HG03045 (cell line): ENCODE measurements at regions not wholly inside any gene's neighbourhood (a gene's known extent, or its start where the extent isn't known, plus 50 kb on each side); places are given as distances from the start of the nearest gene placed in this dataset.

ENCODE experiments used
- ATAC-seq: cut with Tn5 transposase; IDR thresholded peaks from one replicate; pipeline ENCODE4 v1.9.1; 2021; ENCODE audit warnings: mild to moderate bottlenecking, moderate library complexity; ENCODE audit not compliant: unreplicated experiment

GRCh38 chr2:199629301-199629700 lies 171.6 kb upstream of the SATB2 start:
- no peak for ATAC-seq

- ATAC-seq, result no peak
Measured at GRCh38 chr2:199627417-199627816, 169.7 kb upstream of the SATB2 start.

GRCh38 chr2:199624958-199625357 lies 167.2 kb upstream of the SATB2 start:
- ATAC-seq, result no peak

GRCh38 chr2:199612509-199613130 lies 154.9 kb upstream of the SATB2 start:
- ATAC-seq, result no peak

- ATAC-seq, result no peak
Measured at GRCh38 chr2:199607914-199608313, 150.2 kb upstream of the SATB2 start.

GRCh38 chr2:199606193-199606780 lies 148.5 kb upstream of the SATB2 start:
- ATAC-seq, result no peak

GRCh38 chr2:199603721-199604291 lies 146.1 kb upstream of the SATB2 start:
- no peak for ATAC-seq

- no peak for ATAC-seq
Measured at GRCh38 chr2:199602896-199603717, 145.4 kb upstream of the SATB2 start.

GRCh38 chr2:199602271-199602895 lies 144.6 kb upstream of the SATB2 start:
- no peak for ATAC-seq

GRCh38 chr2:199596549-199596948 lies 138.8 kb upstream of the SATB2 start:
- ATAC-seq, result no peak

- ATAC-seq, result no peak
Measured at GRCh38 chr2:199594443-199594842, 136.7 kb upstream of the SATB2 start.

GRCh38 chr2:199591826-199592225 lies 134.1 kb upstream of the SATB2 start:
- no peak for ATAC-seq

- ATAC-seq, result no peak
Measured at GRCh38 chr2:199590321-199591203, 132.8 kb upstream of the SATB2 start.

GRCh38 chr2:199589306-199589705 lies 131.6 kb upstream of the SATB2 start:
- ATAC-seq, result no peak

GRCh38 chr2:199588054-199588453 lies 130.3 kb upstream of the SATB2 start:
- ATAC-seq, result no peak

GRCh38 chr2:199586646-199587045 lies 128.9 kb upstream of the SATB2 start:
- ATAC-seq, result no peak

GRCh38 chr2:199583676-199584075 lies 125.9 kb upstream of the SATB2 start:
- ATAC-seq, result no peak

- ATAC-seq, result no peak
Measured at GRCh38 chr2:199581935-199582360, 124.2 kb upstream of the SATB2 start.

GRCh38 chr2:199581408-199581807 lies 123.7 kb upstream of the SATB2 start:
- ATAC-seq, result no peak

- ATAC-seq, result no peak
Measured at GRCh38 chr2:199575416-199575815, 117.7 kb upstream of the SATB2 start.
